Spleen (tissue), 7 donors: ENCODE measurements at regions not wholly inside any gene's neighbourhood (a gene's known extent, or its start where the extent isn't known, plus 50 kb on each side); places are given as distances from the start of the nearest gene placed in this dataset.

ENCODE experiments used
- CTCF ChIP-seq, 11 experiments: fragments of 200-600 bp in 7 of 11; fragments of 450-650 bp in 4 of 11; sonication (generic) in 4 of 11; IDR thresholded peaks in 8 of 11; conservative IDR thresholded peaks in 3 of 11; 1 replicate in 7 of 11; 2 replicates in 4 of 11; pipeline versions ENCODE4 v1.4.0 to v1.8.0; 2016 to 2021; ENCODE audit warnings: antibody characterized with exemption in 11 of 11, inconsistent platforms in 4 of 11, mild to moderate bottlenecking in 1 of 11
- POLR2A ChIP-seq, 3 donors: fragments of 450-650 bp; IDR thresholded peaks; one replicate each; pipeline ENCODE4 v1.5.1; 2017; ENCODE audit warnings: antibody characterized with exemption in 3 of 3, mild to moderate bottlenecking in 1 of 3
- POLR2AphosphoS5 ChIP-seq, 3 donors: sonication (generic); formaldehyde crosslinking; IDR thresholded peaks; one replicate each; pipeline ENCODE4 v1.5.1; 2017; ENCODE audit warnings: antibody characterized with exemption in 3 of 3
- donor health status: DM: no; HTN: no; CAD: no; lungs with moderate emphysema.
- donor health status: DM: no; HTN: no; CAD: no.
- donor health status: DM: no; HTN: no; CAD: no.

GRCh38 chr7:91778416-91778815 is 102.1 kb downstream of the MTERF1 start:
- no peak for TF ChIP-seq CTCF (IDR thresholded peaks at IDR 0.05 in 8 of 11, conservative IDR thresholded peaks at IDR 0.05 in 3 of 11)
- TF ChIP-seq POLR2A (IDR thresholded peaks at IDR 0.05), result no peak
- no peak for TF ChIP-seq POLR2AphosphoS5 (IDR thresholded peaks at IDR 0.05)
